SJSA1 (cell line): ENCODE measurements at regions not wholly inside any gene's neighbourhood (a gene's known extent, or its start where the extent isn't known, plus 50 kb on each side); places are given as distances from the start of the nearest gene placed in this dataset.
"Not testable (repeated sequence)": the region's sequence is repeated elsewhere in the genome, so short reads cannot be mapped to it uniquely, and the experiment has no call there.

ENCODE experiments used
- DNase-seq, 2 experiments: peaks; one replicate each; pipeline ENCODE4 v3.0.0-alpha.2; 2015 to 2020; ENCODE audit warnings: low spot score in 2 of 2, low read depth in 1 of 2
- H3K27ac ChIP-seq: fragments of 250-450 bp; sonication (Bioruptor Pico); 2 replicates; pipeline ENCODE4 v1.5.1; 2020; ENCODE audit warnings: mild to moderate bottlenecking, moderate library complexity
- H3K27me3 ChIP-seq: fragments of 250-450 bp; sonication (Bioruptor Pico); replicated peaks from 2 replicates; pipeline ENCODE4 v1.5.1; 2020; ENCODE audit warnings: mild to moderate bottlenecking, moderate library complexity
- H3K36me3 ChIP-seq: fragments of 250-450 bp; sonication (Bioruptor Pico); 2 replicates; pipeline ENCODE4 v1.5.1; 2020; ENCODE audit warnings: mild to moderate bottlenecking
- H3K4me1 ChIP-seq: fragments of 250-450 bp; sonication (Bioruptor Pico); replicated peaks from 2 replicates; pipeline ENCODE4 v1.6.1; 2021; ENCODE audit warnings: mild to moderate bottlenecking
- H3K4me3 ChIP-seq: fragments of 250-450 bp; sonication (Bioruptor Pico); 2 replicates; pipeline ENCODE4 v1.5.1; 2020; ENCODE audit warnings: mild to moderate bottlenecking
- H3K9me3 ChIP-seq: fragments of 250-450 bp; sonication (Bioruptor Pico); replicated peaks from 2 replicates; pipeline ENCODE4 v1.5.1; 2020; ENCODE audit warnings: mild to moderate bottlenecking

DNA sequence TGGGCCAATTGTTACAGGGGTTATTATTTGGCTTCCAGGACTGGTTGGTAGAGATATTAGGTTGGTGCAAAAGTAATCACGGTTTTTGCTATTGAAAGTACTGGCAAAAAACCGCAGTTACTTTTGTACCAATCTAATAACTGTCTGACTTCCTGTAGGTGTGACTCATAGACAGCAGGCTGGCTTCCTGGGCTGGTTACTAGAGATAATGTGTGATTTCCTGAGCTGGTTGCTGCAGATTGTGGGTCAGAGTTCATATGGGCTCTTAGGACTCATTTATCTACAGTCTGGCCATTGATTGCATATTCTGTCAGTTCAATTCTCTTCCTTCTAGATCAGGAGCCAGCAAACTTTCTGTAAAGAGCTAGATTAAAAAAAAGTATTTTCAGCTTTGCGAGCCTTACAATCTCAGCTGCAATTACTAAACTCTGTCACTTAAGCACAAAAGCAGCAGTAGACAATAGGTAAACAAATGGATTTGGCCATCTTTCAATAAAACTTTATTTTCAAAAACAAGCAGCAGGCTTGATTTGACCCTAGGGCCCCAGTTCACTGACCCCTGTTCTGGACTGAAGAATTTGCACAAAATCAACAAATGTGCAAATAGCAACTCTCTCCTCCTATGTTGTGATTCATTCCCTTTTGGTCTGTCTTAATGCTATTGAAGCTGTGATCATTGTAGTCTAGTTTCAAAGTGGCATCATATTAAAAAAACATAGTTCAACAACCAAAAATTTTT, 50.8 kb upstream of the BOD1L1 start:
- no peaks in the 10 kb centered on the region for H3K36me3 ChIP-seq
- no peaks in the 10 kb centered on the region for H3K9me3 ChIP-seq
- H3K4me1 ChIP-seq: no peaks in the 10 kb centered on the region
- no peak overlapping the region for H3K4me3 ChIP-seq
- no peak overlapping the region for H3K27ac ChIP-seq
- no peak for DNase-seq
- no peaks in the 10 kb centered on the region for H3K27me3 ChIP-seq

DNA sequence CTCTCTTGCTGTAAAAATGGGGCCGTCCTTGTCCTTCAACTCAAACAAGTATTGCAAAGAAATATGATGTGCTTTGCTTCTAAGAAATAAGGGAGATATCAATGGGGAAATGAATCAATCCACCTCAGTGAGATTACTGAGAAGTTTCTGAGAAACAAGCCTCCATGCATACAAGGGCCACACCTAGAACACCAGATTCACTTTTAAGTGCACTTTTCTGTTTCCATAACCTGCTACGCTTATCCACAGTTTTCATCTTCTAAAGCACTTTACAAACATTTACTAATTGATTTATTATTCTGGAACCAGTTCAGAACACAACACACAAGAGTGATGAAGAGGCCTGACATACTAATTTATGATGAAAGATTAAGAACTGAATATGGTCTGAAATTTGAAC, 54.0 kb upstream of the BOD1L1 start:
- no peaks in the 10 kb centered on the region for H3K4me1 ChIP-seq
- H3K4me3 ChIP-seq: no peak overlapping the region
- no peaks in the 10 kb centered on the region for H3K36me3 ChIP-seq
- no peak overlapping the region for H3K27ac ChIP-seq
- DNase-seq: no peak
- no peaks in the 10 kb centered on the region for H3K27me3 ChIP-seq
- H3K9me3 ChIP-seq: no peaks in the 10 kb centered on the region

DNA sequence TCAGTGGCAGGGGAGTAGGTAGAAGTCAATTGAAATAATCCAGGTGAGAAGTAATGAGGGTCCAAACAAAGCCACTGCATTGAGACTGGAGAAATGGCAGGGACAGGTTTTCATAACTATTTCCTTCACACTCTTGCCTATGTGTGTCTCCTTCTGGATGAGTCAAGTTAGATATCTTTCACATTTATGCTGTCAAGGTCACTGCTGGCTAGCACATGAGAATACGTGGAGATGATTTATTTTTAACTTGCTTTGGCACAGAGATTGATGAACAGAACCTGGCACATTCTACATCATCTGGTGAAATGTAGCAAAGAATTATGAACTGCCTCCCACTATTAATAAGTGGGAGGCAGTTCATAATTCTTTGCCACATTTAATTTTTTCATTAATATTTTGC, 66.7 kb upstream of the BOD1L1 start:
- no peaks in the 10 kb centered on the region for H3K36me3 ChIP-seq
- no peak overlapping the region for H3K27ac ChIP-seq
- no peaks in the 10 kb centered on the region for H3K27me3 ChIP-seq
- H3K4me3 ChIP-seq: no peak overlapping the region
- no peaks in the 10 kb centered on the region for H3K4me1 ChIP-seq
- H3K9me3 ChIP-seq: no peaks in the 10 kb centered on the region
- no peak for DNase-seq

DNA sequence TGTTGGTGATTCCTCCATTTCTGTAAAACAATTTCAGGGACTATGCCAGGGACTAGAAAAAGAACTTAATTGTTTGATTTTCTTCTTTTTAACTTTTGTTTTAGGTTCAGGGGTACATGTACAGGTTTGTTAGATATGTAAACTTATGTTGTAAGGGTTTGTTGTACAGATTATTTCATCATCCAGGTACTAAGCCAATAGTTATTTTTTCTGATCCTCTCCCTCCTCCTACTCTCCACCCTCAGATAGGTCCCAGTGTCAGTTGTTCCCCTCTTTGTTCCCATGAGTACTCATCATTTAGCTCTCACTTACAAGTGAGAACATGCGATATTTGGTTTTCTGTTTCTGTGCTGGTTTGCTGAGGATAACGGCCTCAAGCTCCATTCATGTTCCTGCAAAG, 70.8 kb upstream of the BOD1L1 start:
- H3K27ac ChIP-seq: no peak overlapping the region
- H3K36me3 ChIP-seq: no peaks in the 10 kb centered on the region
- no peak for DNase-seq
- no peaks in the 10 kb centered on the region for H3K27me3 ChIP-seq
- H3K4me3 ChIP-seq: no peak overlapping the region
- no peaks in the 10 kb centered on the region for H3K4me1 ChIP-seq
- no peaks in the 10 kb centered on the region for H3K9me3 ChIP-seq

DNA sequence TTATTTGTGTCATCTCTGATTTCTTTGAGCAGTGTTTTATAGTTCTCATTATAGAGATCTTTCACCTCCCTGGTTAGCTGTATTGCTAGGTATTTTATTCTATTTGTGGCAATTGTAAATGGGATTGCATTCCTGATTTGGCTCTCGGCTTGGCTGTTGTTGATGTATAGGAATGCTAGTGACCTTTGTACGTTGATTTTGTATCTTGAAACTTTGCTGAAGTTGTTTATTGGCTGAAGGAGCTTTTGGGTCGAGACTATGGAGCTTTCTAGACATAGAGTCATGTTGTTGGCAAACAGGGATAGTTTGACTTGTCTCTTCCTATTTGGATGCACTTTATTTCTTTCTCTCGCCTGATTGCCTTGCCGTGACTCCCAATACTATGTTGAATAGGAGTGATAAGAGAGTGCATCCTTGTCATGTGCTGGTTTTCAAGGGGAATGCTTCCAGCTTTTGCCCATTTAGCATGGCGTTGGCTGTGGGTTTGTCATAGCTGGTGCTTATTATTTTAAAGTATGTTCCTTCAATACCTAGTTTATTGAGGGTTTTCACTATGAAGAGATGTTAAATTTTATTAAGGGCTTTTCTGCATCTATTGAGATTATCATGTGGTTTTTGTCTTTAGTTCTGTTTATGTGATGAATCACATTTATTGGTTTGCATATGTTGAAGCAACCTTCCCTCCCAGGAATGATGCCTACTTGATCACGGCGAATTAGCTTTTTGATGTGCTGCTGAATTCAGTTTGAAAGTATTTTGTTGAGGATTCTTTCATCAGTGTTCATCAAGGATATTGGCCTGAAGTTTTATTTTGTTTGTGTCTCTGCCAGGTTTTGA, 72.7 kb upstream of the BOD1L1 start:
- H3K36me3 ChIP-seq: no peaks in the 10 kb centered on the region
- DNase-seq: no peak
- no peak overlapping the region for H3K27ac ChIP-seq

DNA sequence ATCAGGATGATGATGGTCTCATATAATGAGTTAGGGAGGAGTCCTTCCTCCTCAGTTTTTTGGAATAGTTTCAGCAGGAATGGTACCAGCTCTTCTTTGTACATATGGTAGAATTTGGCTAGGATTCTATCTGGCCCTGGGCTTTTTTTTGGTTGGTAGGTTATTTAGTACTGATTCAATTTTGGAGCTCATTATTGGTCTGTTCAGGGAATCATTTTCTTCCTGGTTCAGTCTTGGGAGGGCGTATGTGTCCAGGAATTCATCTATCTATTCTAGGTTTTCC, 73.3 kb upstream of the BOD1L1 start:
- not testable (repeated sequence) for H3K27ac ChIP-seq, H3K4me3 ChIP-seq, DNase-seq, H3K9me3 ChIP-seq, H3K36me3 ChIP-seq, H3K4me1 ChIP-seq, H3K27me3 ChIP-seq

More for the DNA sequence above, 72.7 kb upstream of the BOD1L1 start:
- Histone ChIP-seq H3K9me3 (no peaks in the 10 kb centered on the region), H3K27me3 (no peaks in the 10 kb centered on the region), H3K4me3 (no peak overlapping the region), H3K4me1 (no peaks in the 10 kb centered on the region)

DNA sequence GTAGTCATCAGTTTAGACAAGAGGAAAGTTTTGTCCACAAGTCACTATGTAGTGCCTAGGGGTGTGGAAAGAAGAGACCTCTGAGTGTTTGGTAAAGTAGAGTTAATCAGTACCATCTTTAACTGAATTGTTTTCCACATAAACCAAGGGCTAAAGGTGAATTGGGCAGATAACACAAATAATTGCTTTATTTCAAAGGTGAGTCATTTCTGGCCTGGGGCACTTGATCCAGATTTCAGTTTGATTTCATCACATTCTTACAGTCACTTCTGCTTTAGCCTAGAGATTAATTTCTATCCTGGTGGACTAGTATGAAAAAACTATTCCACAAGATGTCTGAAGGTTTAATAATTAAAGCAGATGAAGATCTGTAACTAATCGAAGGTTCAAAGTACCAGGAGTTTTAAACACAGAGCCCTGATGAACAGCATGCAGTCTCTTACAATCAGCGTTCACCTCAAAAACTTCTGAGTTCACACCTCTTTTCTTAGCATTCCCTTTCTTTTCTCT, 74.5 kb upstream of the BOD1L1 start:
- no peak for DNase-seq
- Histone ChIP-seq H3K27me3 (no peaks in the 10 kb centered on the region), H3K4me1 (no peaks in the 10 kb centered on the region), H3K27ac (no peak overlapping the region), H3K9me3 (no peaks in the 10 kb centered on the region), H3K36me3 (no peaks in the 10 kb centered on the region), H3K4me3 (no peak overlapping the region)

DNA sequence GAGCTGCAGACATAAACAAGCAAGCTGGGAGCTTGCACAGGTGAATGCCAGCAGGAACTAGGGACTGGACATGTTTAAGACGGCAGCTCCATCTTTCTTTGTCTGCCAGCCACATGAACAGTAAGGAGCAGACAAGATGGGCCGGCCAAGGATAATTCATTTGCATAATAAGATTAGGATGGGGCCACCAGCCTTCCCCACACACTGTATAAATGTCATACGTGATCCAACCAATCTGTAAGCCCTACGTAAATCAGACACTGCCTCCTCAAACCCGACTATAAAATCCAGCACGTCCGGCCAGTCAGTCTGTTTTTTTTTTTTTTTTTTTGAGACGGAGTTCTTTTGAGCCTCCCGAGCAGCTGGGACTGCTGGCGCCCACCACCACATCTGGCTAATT, 75.6 kb upstream of the BOD1L1 start:
- no peaks in the 10 kb centered on the region for H3K4me1 ChIP-seq
- no peak for DNase-seq
- H3K27ac ChIP-seq: no peak overlapping the region

DNA sequence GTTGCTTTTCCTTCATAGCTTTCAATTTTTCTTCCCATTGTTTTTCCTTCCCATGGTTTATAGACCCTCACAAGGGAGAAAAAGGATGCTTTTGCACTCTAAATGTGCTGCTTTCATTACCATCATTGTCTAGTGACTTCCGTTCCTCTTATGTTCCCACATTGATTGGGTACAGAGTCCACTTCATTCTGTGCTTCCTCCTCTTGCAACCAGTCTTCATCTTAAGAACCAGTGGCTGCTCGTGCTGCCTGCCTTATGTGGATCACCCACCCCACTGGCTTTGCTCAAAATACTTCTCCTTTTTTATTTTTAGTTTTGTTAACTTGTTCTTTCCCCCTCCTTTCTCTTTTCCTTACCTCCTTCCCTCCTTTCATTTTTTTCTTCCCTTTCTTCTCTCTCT, 76.5 kb upstream of the BOD1L1 start:
- Histone ChIP-seq H3K36me3 (no peaks in the 10 kb centered on the region), H3K27me3 (no peaks in the 10 kb centered on the region), H3K4me1 (no peaks in the 10 kb centered on the region), H3K4me3 (no peak overlapping the region), H3K9me3 (no peaks in the 10 kb centered on the region), H3K27ac (no peak overlapping the region)
- no peak for DNase-seq

More for the DNA sequence above, 75.6 kb upstream of the BOD1L1 start:
- no peaks in the 10 kb centered on the region for H3K27me3 ChIP-seq
- H3K9me3 ChIP-seq: no peaks in the 10 kb centered on the region
- no peak overlapping the region for H3K4me3 ChIP-seq
- no peaks in the 10 kb centered on the region for H3K36me3 ChIP-seq

DNA sequence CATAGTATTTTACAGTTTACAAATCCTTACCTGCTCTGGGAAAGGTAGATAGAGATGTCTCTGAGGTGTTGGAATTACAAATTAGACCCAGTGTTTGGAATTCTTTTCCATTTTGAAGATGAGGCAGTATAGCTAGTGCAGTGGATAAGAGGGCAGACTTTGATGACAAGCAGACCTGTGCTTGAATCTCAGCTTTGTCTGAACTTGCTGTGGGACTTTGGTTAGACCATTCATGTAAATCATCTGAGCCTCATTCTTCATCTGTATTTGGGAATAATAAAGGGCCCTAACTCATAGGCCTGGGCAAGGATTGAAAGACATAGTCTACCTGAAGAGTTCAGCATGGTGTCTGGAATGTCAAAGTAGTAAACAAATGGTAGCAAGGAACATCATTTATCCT, 77.2 kb upstream of the BOD1L1 start:
- Histone ChIP-seq H3K27me3 (no peaks in the 10 kb centered on the region), H3K27ac (no peak overlapping the region), H3K4me3 (no peak overlapping the region), H3K4me1 (no peaks in the 10 kb centered on the region), H3K9me3 (no peaks in the 10 kb centered on the region), H3K36me3 (no peaks in the 10 kb centered on the region)
- no peak for DNase-seq

DNA sequence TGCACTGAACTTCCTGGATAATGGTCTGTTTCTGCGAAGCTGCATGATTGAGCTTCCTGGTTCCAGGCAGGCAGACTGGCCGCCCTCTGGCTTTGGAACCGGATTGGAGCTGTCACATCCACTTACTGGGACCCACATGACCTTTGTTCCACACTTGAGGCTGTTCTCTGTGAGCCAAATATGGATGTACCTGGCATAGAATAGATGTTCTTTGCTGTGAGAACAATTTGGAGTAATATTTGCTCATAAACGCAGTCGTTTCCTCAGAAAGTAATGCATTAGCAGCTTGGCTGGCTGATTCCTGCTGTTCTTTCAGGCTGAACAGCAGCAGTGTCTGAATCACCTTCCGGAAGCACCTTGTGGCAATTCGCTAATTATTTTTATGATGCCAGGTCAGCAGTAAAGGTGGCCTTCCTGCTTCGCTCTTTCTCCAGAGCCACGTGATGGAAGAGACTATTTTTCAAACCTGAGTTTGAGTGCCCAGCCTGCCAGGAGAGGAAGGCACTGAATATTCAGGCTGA, 78.1 kb upstream of the BOD1L1 start:
- no peak overlapping the region for H3K4me3 ChIP-seq
- H3K9me3 ChIP-seq: no peaks in the 10 kb centered on the region
- DNase-seq: no peak
- no peaks in the 10 kb centered on the region for H3K36me3 ChIP-seq
- H3K27me3 ChIP-seq: no peaks in the 10 kb centered on the region
- H3K27ac ChIP-seq: no peak overlapping the region
- no peaks in the 10 kb centered on the region for H3K4me1 ChIP-seq

DNA sequence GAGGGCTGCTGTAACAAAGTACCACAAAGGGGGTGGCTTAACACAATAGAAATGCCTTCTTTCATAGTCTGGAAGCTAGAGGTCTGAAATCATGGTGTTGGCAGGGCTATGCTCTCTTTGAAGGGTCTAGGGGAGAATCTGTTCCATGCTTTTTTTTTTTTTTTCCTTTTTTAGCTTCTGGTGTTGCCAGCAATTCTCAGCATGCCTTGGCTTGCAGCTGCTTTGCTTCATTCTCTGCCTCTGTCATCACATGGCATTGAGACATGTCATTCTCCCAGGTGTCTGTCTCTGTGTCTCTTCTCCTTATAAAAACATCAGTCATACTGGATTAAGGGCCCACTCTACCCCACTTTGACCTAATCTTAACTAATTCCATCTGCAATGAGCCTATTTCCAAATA, 78.6 kb upstream of the BOD1L1 start:
- no peak overlapping the region for H3K27ac ChIP-seq
- H3K4me1 ChIP-seq: no peaks in the 10 kb centered on the region
- H3K36me3 ChIP-seq: no peaks in the 10 kb centered on the region
- no peaks in the 10 kb centered on the region for H3K9me3 ChIP-seq
- DNase-seq: no peak
- H3K4me3 ChIP-seq: no peak overlapping the region
- no peaks in the 10 kb centered on the region for H3K27me3 ChIP-seq

DNA sequence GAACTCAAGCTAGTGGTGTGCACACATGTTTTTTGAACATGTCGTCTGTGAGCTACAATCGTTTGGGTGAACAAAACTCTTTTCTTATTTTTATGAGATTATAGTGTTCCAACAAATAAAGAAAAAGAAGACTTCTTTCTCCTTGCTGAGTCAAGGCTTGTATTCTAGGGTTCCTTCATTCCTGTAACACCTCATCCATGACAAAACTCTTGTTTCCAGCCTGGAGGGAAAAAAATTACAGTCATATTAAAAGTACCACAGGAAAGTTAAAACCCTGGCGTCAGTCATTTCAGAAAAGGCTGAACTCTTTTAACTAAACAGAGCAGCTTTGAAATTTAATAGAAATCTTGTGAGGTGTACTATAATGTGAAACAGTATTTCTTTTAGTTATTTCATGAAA, 79.2 kb upstream of the BOD1L1 start:
- no peak overlapping the region for H3K4me3 ChIP-seq
- no peak for DNase-seq
- H3K27ac ChIP-seq: no peak overlapping the region
- no peaks in the 10 kb centered on the region for H3K27me3 ChIP-seq
- no peaks in the 10 kb centered on the region for H3K4me1 ChIP-seq
- H3K9me3 ChIP-seq: no peaks in the 10 kb centered on the region
- no peaks in the 10 kb centered on the region for H3K36me3 ChIP-seq

DNA sequence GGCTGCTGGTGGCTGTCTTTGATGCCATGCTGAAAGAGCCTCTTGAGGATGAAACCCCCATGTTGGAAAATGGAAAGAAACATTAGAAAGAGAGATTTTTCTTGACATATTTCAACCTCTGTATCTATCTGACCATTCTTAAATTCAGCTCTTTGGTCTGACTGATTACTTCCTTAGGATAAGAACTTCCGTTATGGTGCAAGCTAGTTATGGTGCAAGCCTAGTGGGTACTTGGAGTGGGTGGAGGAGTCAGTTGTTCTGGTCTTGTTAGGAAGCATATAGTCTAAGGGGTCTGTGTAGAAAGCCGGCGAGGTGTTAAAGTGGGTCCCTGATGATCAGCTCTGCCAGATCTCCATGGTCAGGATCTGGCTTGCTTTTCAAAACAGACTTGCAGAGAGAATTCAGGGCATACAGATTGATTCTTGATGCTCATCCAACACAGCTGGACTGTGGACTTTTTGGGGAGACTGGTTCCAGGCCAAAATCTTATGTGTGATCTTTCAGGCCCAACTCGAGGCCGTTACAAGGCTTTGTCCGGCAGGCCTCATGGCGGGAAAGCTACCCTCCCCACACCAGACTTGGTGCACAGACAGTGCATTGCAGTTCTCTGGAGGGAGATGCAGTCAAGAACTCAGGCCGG, 82.8 kb upstream of the BOD1L1 start:
- Histone ChIP-seq H3K9me3 (no peaks in the 10 kb centered on the region), H3K4me3 (no peak overlapping the region), H3K27ac (no peak overlapping the region), H3K36me3 (no peaks in the 10 kb centered on the region), H3K27me3 (no peaks in the 10 kb centered on the region), H3K4me1 (no peaks in the 10 kb centered on the region)
- DNase-seq: no peak
